Mesenchymal stem cell (in vitro differentiated cells and primary cell): ENCODE measurements at regions not wholly inside any gene's neighbourhood (a gene's known extent, or its start where the extent isn't known, plus 50 kb on each side); places are given as distances from the start of the nearest gene placed in this dataset.
"Not testable (repeated sequence)": the region's sequence is repeated elsewhere in the genome, so short reads cannot be mapped to it uniquely, and the experiment has no call there.

Experiments
- DNase-seq: peaks from one replicate; pipeline ENCODE4 v3.0.0-alpha.2; 2013
- H2AFZ ChIP-seq: one replicate; pipeline ENCODE4 v1.6.1; 2013; ENCODE audit warnings: low read depth, mild to moderate bottlenecking, control low read depth, inconsistent platforms, low read length, moderate library complexity
- H2AK5ac ChIP-seq: 2 replicates; pipeline ENCODE4 v1.6.1; 2013; ENCODE audit warnings: low read length, moderate library complexity, mild to moderate bottlenecking, inconsistent platforms; ENCODE audit not compliant: severe bottlenecking
- H2BK120ac ChIP-seq: one replicate; pipeline ENCODE4 v1.6.1; 2013; ENCODE audit warnings: low read depth, mild to moderate bottlenecking, inconsistent platforms, low read length, moderate library complexity
- H2BK12ac ChIP-seq, 2 experiments: one replicate each; pipeline ENCODE4 v1.6.1; 2013; ENCODE audit warnings: inconsistent platforms in 2 of 2, low read length in 2 of 2, mild to moderate bottlenecking in 2 of 2, moderate library complexity in 2 of 2, control low read depth in 1 of 2
- H2BK15ac ChIP-seq: one replicate; pipeline ENCODE4 v1.6.1; 2013; ENCODE audit warnings: mild to moderate bottlenecking, low read depth, inconsistent platforms; ENCODE audit not compliant: poor library complexity, severe bottlenecking
- H2BK5ac ChIP-seq: 2 replicates; pipeline ENCODE4 v1.6.1; 2013; ENCODE audit warnings: low read depth, mild to moderate bottlenecking, low read length, control low read depth, inconsistent platforms; ENCODE audit not compliant: poor library complexity, severe bottlenecking
- H3K14ac ChIP-seq, 2 experiments: one replicate each; pipeline ENCODE4 v1.6.1; 2013; ENCODE audit warnings: inconsistent platforms in 2 of 2, low read length in 2 of 2, control low read depth in 1 of 2, mild to moderate bottlenecking in 1 of 2, moderate library complexity in 1 of 2
- H3K18ac ChIP-seq, 2 experiments: one replicate each; pipeline ENCODE4 v1.6.1; 2013; ENCODE audit warnings: inconsistent platforms in 2 of 2, low read length in 2 of 2, control low read depth in 1 of 2, low read depth in 1 of 2, mild to moderate bottlenecking in 1 of 2
- H3K23ac ChIP-seq, 2 experiments: one replicate each; pipeline ENCODE4 v1.6.1; 2013; ENCODE audit warnings: inconsistent platforms in 2 of 2, low read length in 2 of 2, mild to moderate bottlenecking in 2 of 2, moderate library complexity in 2 of 2, control low read depth in 1 of 2
- H3K27ac ChIP-seq: 2 replicates; pipeline ENCODE4 v1.5.1; 2013; ENCODE audit warnings: mild to moderate bottlenecking, moderate library complexity, low read length, control low read depth, inconsistent platforms; ENCODE audit not compliant: poor library complexity, severe bottlenecking
- H3K27me3 ChIP-seq, 2 experiments: 2 replicates each; pipeline versions ENCODE4 v1.6.1 to v1.7.0; 2013; ENCODE audit warnings: low read length in 2 of 2, mild to moderate bottlenecking in 2 of 2, moderate library complexity in 2 of 2, control low read depth in 1 of 2, inconsistent platforms in 1 of 2; ENCODE audit not compliant: control insufficient read depth in 1 of 2, insufficient read depth in 1 of 2
- H3K36me3 ChIP-seq, 2 experiments: 2 replicates each; pipeline versions ENCODE4 v1.6.1 to v1.7.0; 2013; ENCODE audit warnings: low read length in 2 of 2, control low read depth in 1 of 2, inconsistent platforms in 1 of 2, low read depth in 1 of 2, mild to moderate bottlenecking in 1 of 2; ENCODE audit not compliant: insufficient read depth in 2 of 2, control insufficient read depth in 1 of 2
- H3K4ac ChIP-seq, 2 experiments: one replicate each; pipeline ENCODE4 v1.6.1; 2013; ENCODE audit warnings: inconsistent platforms in 2 of 2, low read length in 2 of 2, mild to moderate bottlenecking in 2 of 2, moderate library complexity in 2 of 2, control low read depth in 1 of 2, low read depth in 1 of 2
- H3K4me1 ChIP-seq: 2 replicates; pipeline ENCODE4 v1.6.1; 2013; ENCODE audit warnings: low read depth, low read length, control low read depth; ENCODE audit not compliant: control insufficient read depth, insufficient read depth
- H3K4me2 ChIP-seq: 2 replicates; pipeline ENCODE4 v1.6.1; 2013; ENCODE audit warnings: low read length, mild to moderate bottlenecking, inconsistent platforms; ENCODE audit not compliant: poor library complexity, severe bottlenecking
- H3K4me3 ChIP-seq, 2 experiments: 2 replicates each; pipeline versions ENCODE4 v1.5.1 to v1.7.0; 2013; ENCODE audit warnings: low read length in 2 of 2, mild to moderate bottlenecking in 2 of 2, control low read depth in 1 of 2, low read depth in 1 of 2; ENCODE audit not compliant: insufficient read depth in 1 of 2
- H3K79me1 ChIP-seq: replicated peaks from 2 replicates; pipeline ENCODE4 v1.6.1; 2013; ENCODE audit warnings: mild to moderate bottlenecking, control low read depth, low read length, inconsistent platforms; ENCODE audit not compliant: poor library complexity, severe bottlenecking
- H3K9ac ChIP-seq: 2 replicates; pipeline ENCODE4 v1.7.0; 2013; ENCODE audit warnings: mild to moderate bottlenecking, low read length, moderate library complexity
- H3K9me3 ChIP-seq: 2 replicates; pipeline ENCODE4 v1.7.0; 2013; ENCODE audit warnings: mild to moderate bottlenecking, low read length; ENCODE audit not compliant: control insufficient read depth
- H4K8ac ChIP-seq: one replicate; pipeline ENCODE4 v1.6.1; 2013; ENCODE audit warnings: inconsistent platforms, mild to moderate bottlenecking, low read length, moderate library complexity
- H4K91ac ChIP-seq: one replicate; pipeline ENCODE4 v1.6.1; 2013; ENCODE audit warnings: mild to moderate bottlenecking, low read length, inconsistent platforms
- WGBS: methylation state at CpG from one replicate; pipeline ENCODE4 v1.1.7; 2013; ENCODE audit warnings: mixed read lengths; 5-methylcytosine and 5-hydroxymethylcytosine counted together

GRCh38 chr14:26282011-26282410, 315.8 kb downstream of the NOVA1 start:
- H3K4me3 ChIP-seq, DNase-seq, H2AK5ac ChIP-seq, H2AFZ ChIP-seq, H3K4ac ChIP-seq, H3K4me2 ChIP-seq, H2BK15ac ChIP-seq, H3K27ac ChIP-seq, H3K23ac ChIP-seq, H3K36me3 ChIP-seq, H3K14ac ChIP-seq, H3K79me1 ChIP-seq, H3K27me3 ChIP-seq, H3K4me1 ChIP-seq, H2BK5ac ChIP-seq, H4K91ac ChIP-seq, H3K9me3 ChIP-seq: not testable (repeated sequence)
- peak overlapping the region in 1 of 2 experiments; percentile 33 for H3K18ac ChIP-seq
- peak overlapping the region; percentile 0 for H3K9ac ChIP-seq
- WGBS = 92% methylated on average over 3 of the region's 5 CpGs
- H2BK120ac ChIP-seq = peak overlapping the region; percentile 49
- peak overlapping the region in 1 of 2 experiments; percentile 77 for H2BK12ac ChIP-seq
- peak overlapping the region; percentile 80 for H4K8ac ChIP-seq

GRCh38 chr14:26281280-26281998, 316.4 kb downstream of the NOVA1 start:
- Histone ChIP-seq H3K9ac (peak overlapping the region; percentile 0), H3K23ac (no peak overlapping the region), H3K18ac (peak overlapping the region in 1 of 2 experiments; percentile 18), H3K27ac (no peak overlapping the region), H2BK12ac (no peak overlapping the region), H3K79me1 (no peaks in the 10 kb centered on the region), H3K4me2 (no peak overlapping the region), H3K27me3 (no peaks in the 10 kb centered on the region), H4K8ac (no peak overlapping the region), H2BK120ac (peak overlapping the region; percentile 34), H3K4me3 (no peak overlapping the region), H3K4me1 (peaks cover 2% of the 10 kb centered on the region), H2BK5ac (no peak overlapping the region), H3K36me3 (no peaks in the 10 kb centered on the region), H3K14ac (no peak overlapping the region), H3K9me3 (no peaks in the 10 kb centered on the region), H2BK15ac (no peak overlapping the region), H3K4ac (no peak overlapping the region), H2AFZ (no peak overlapping the region), H4K91ac (no peak overlapping the region), H2AK5ac (no peak overlapping the region)
- DNase-seq = peak; percentile 45
- WGBS = 90% methylated on average over 1 of the region's 5 CpGs

- Histone ChIP-seq H2AK5ac (no peak overlapping the region), H2AFZ (no peak overlapping the region), H3K36me3 (no peaks in the 10 kb centered on the region), H3K9me3 (peaks cover 4% of the 10 kb centered on the region), H2BK12ac (no peak overlapping the region), H2BK5ac (no peak overlapping the region), H3K79me1 (no peaks in the 10 kb centered on the region), H3K23ac (no peak overlapping the region), H3K14ac (no peak overlapping the region), H4K8ac (no peak overlapping the region), H3K27ac (no peak overlapping the region), H3K4me3 (no peak overlapping the region), H3K4ac (no peak overlapping the region), H4K91ac (no peak overlapping the region), H2BK120ac (no peak overlapping the region), H3K27me3 (no peaks in the 10 kb centered on the region), H3K18ac (no peak overlapping the region), H3K9ac (no peak overlapping the region), H3K4me2 (no peak overlapping the region), H3K4me1 (no peaks in the 10 kb centered on the region), H2BK15ac (no peak overlapping the region)
- WGBS = 69% methylated on average over 2 of the region's 2 CpGs
- no peak for DNase-seq
Observed at GRCh38 chr14:26276757-26277156, 321.1 kb downstream of the NOVA1 start.

GRCh38 chr14:26265170-26265685, 332.6 kb downstream of the NOVA1 start:
- no peaks in the 10 kb centered on the region for H3K79me1 ChIP-seq
- no peaks in the 10 kb centered on the region for H3K4me1 ChIP-seq
- H3K23ac ChIP-seq = no peak overlapping the region
- H2BK120ac ChIP-seq = no peak overlapping the region
- no peak overlapping the region for H3K9ac ChIP-seq
- H3K9me3 ChIP-seq = no peaks in the 10 kb centered on the region
- WGBS = 69% methylated on average over 1 of the region's 1 CpG
- H3K14ac ChIP-seq = no peak overlapping the region
- no peak overlapping the region for H2BK5ac ChIP-seq
- no peak overlapping the region for H3K27ac ChIP-seq
- no peak overlapping the region for H2AFZ ChIP-seq
- H2BK12ac ChIP-seq = no peak overlapping the region
- H3K36me3 ChIP-seq = no peaks in the 10 kb centered on the region
- no peak overlapping the region for H4K91ac ChIP-seq
- H3K18ac ChIP-seq = no peak overlapping the region
- no peak overlapping the region for H2AK5ac ChIP-seq
- H4K8ac ChIP-seq = no peak overlapping the region
- DNase-seq = no peak
- no peak overlapping the region for H3K4me2 ChIP-seq
- H3K4me3 ChIP-seq = no peak overlapping the region
- no peak overlapping the region for H3K4ac ChIP-seq
- no peak overlapping the region for H2BK15ac ChIP-seq
- H3K27me3 ChIP-seq = no peaks in the 10 kb centered on the region
